ENCODE measurements at regions not wholly inside any gene's neighbourhood (a gene's known extent, or its start where the extent isn't known, plus 50 kb on each side); places are given as distances from the start of the nearest gene placed in this dataset.

DNA sequence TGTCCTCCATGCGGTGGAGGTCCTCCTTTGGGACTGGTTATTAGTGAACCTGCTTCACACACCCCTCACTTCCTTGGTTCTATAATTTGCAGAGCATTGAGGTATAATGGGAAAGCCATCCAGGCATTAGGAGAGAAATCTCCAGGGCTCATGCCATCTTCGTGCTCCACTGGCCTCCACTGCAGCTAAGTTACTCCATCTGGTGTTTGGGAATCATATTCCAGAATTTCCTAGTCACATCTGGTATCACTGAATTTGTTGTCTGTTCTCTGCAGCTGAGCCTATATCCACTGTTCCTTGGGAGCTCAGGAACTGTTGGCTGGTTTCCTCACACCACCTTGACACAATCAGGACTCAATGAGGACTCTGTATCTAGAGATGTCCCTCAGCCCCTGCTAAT, 173.0 kb upstream of the TSHZ2 start (continued):
- TF ChIP-seq, protein P1, sequence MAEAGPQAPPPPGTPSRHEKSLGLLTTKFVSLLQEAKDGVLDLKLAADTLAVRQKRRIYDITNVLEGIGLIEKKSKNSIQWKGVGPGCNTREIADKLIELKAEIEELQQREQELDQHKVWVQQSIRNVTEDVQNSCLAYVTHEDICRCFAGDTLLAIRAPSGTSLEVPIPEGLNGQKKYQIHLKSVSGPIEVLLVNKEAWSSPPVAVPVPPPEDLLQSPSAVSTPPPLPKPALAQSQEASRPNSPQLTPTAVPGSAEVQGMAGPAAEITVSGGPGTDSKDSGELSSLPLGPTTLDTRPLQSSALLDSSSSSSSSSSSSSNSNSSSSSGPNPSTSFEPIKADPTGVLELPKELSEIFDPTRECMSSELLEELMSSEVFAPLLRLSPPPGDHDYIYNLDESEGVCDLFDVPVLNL (CRISPR knock-in tag; IDR thresholded peaks at IDR 0.05; ENCODE audit: borderline replicate concordance, low read depth) = no peak
- no peak for TF ChIP-seq CBFB (CRISPR knock-in tag; IDR thresholded peaks at IDR 0.05; ENCODE audit: low read depth)
- TF ChIP-seq CREM (CRISPR knock-in tag; IDR thresholded peaks at IDR 0.05) = no peak
- TF ChIP-seq, protein P2, sequence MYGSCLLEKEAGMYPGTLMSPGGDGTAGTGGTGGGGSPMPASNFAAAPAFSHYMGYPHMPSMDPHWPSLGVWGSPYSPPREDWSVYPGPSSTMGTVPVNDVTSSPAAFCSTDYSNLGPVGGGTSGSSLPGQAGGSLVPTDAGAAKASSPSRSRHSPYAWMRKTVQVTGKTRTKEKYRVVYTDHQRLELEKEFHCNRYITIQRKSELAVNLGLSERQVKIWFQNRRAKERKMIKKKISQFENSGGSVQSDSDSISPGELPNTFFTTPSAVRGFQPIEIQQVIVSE (CRISPR knock-in tag; IDR thresholded peaks at IDR 0.05; ENCODE audit: borderline replicate concordance) = no peak
- TF ChIP-seq TEAD4 (CRISPR knock-in tag; IDR thresholded peaks at IDR 0.05) = no peak
- TF ChIP-seq TCF7 (CRISPR knock-in tag; IDR thresholded peaks at IDR 0.05; ENCODE audit: low read depth) = no peak
- TF ChIP-seq ESRRA (CRISPR knock-in tag; IDR thresholded peaks at IDR 0.05; ENCODE audit: borderline replicate concordance) = no peak
- TF ChIP-seq, protein P3, sequence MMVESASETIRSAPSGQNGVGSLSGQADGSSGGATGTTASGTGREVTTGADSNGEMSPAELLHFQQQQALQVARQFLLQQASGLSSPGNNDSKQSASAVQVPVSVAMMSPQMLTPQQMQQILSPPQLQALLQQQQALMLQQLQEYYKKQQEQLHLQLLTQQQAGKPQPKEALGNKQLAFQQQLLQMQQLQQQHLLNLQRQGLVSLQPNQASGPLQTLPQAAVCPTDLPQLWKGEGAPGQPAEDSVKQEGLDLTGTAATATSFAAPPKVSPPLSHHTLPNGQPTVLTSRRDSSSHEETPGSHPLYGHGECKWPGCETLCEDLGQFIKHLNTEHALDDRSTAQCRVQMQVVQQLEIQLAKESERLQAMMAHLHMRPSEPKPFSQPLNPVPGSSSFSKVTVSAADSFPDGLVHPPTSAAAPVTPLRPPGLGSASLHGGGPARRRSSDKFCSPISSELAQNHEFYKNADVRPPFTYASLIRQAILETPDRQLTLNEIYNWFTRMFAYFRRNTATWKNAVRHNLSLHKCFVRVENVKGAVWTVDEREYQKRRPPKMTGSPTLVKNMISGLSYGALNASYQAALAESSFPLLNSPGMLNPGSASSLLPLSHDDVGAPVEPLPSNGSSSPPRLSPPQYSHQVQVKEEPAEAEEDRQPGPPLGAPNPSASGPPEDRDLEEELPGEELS (CRISPR knock-in tag; IDR thresholded peaks at IDR 0.05) = no peak
- no peak for TF ChIP-seq SP1 (CRISPR knock-in tag; conservative IDR thresholded peaks at IDR 0.05)
- TF ChIP-seq, protein P4, sequence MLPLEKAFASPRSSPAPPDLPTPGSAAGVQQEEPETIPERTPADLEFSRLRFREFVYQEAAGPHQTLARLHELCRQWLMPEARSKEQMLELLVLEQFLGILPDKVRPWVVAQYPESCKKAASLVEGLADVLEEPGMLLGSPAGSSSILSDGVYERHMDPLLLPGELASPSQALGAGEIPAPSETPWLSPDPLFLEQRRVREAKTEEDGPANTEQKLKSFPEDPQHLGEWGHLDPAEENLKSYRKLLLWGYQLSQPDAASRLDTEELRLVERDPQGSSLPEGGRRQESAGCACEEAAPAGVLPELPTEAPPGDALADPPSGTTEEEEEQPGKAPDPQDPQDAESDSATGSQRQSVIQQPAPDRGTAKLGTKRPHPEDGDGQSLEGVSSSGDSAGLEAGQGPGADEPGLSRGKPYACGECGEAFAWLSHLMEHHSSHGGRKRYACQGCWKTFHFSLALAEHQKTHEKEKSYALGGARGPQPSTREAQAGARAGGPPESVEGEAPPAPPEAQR (CRISPR knock-in tag; IDR thresholded peaks at IDR 0.05) = no peak
- TF ChIP-seq, protein P5, sequence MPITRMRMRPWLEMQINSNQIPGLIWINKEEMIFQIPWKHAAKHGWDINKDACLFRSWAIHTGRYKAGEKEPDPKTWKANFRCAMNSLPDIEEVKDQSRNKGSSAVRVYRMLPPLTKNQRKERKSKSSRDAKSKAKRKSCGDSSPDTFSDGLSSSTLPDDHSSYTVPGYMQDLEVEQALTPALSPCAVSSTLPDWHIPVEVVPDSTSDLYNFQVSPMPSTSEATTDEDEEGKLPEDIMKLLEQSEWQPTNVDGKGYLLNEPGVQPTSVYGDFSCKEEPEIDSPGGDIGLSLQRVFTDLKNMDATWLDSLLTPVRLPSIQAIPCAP (CRISPR knock-in tag; IDR thresholded peaks at IDR 0.05) = no peak

DNA sequence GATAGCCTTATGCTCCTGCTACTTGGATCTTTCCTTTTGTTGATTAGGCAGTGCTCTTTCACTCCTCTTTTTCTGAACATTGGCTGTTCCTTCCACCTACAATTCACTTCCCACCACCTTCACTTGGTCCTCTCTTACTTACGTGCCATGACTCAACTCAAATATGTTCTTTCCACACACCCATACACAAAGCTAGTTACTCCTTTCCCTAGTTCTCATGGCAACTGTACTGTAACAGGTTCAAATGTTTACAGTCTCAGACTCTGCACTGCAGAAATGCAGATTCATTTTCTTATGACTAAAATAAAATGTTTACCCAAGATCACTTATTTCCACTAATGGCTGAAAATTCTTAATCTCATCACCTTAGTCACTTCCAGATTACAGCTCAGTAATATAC, 174.0 kb upstream of the TSHZ2 start:
- CTCF ChIA-PET = no interaction called here
- Mint-ChIP-seq H3K9me3 (no peaks in the 10 kb centered on the region), H3K36me3 (no peaks in the 10 kb centered on the region), H3K27ac (no peak overlapping the region), H3K4me1 (no peaks in the 10 kb centered on the region), H3K4me3 (no peak overlapping the region), H3K27me3 (ENCODE audit: low read depth) (no peaks in the 10 kb centered on the region; the same call in 1 of the 2 replicates)
- DNase-seq (ENCODE audit: low spot score) (no peak), ATAC-seq (no peak)
- POLR2A ChIA-PET = no interaction called here
- TF ChIP-seq, protein P6, sequence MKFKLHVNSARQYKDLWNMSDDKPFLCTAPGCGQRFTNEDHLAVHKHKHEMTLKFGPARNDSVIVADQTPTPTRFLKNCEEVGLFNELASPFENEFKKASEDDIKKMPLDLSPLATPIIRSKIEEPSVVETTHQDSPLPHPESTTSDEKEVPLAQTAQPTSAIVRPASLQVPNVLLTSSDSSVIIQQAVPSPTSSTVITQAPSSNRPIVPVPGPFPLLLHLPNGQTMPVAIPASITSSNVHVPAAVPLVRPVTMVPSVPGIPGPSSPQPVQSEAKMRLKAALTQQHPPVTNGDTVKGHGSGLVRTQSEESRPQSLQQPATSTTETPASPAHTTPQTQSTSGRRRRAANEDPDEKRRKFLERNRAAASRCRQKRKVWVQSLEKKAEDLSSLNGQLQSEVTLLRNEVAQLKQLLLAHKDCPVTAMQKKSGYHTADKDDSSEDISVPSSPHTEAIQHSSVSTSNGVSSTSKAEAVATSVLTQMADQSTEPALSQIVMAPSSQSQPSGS (CRISPR knock-in tag; IDR thresholded peaks at IDR 0.05; ENCODE audit: borderline replicate concordance, low read depth) = no peak
- TF ChIP-seq MYBL2 (CRISPR knock-in tag; IDR thresholded peaks at IDR 0.05) = no peak
- TF ChIP-seq, protein P7, sequence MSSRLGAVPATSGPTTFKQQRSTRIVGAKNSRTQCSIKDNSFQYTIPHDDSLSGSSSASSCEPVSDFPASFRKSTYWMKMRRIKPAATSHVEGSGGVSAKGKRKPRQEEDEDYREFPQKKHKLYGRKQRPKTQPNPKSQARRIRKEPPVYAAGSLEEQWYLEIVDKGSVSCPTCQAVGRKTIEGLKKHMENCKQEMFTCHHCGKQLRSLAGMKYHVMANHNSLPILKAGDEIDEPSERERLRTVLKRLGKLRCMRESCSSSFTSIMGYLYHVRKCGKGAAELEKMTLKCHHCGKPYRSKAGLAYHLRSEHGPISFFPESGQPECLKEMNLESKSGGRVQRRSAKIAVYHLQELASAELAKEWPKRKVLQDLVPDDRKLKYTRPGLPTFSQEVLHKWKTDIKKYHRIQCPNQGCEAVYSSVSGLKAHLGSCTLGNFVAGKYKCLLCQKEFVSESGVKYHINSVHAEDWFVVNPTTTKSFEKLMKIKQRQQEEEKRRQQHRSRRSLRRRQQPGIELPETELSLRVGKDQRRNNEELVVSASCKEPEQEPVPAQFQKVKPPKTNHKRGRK (CRISPR knock-in tag; IDR thresholded peaks at IDR 0.05; ENCODE audit: borderline replicate concordance) = no peak
- TF ChIP-seq, protein P3 (CRISPR knock-in tag; IDR thresholded peaks at IDR 0.05) = no peak
- TF ChIP-seq CREB1 (CRISPR knock-in tag; IDR thresholded peaks at IDR 0.05) = no peak
- TF ChIP-seq, protein P8, sequence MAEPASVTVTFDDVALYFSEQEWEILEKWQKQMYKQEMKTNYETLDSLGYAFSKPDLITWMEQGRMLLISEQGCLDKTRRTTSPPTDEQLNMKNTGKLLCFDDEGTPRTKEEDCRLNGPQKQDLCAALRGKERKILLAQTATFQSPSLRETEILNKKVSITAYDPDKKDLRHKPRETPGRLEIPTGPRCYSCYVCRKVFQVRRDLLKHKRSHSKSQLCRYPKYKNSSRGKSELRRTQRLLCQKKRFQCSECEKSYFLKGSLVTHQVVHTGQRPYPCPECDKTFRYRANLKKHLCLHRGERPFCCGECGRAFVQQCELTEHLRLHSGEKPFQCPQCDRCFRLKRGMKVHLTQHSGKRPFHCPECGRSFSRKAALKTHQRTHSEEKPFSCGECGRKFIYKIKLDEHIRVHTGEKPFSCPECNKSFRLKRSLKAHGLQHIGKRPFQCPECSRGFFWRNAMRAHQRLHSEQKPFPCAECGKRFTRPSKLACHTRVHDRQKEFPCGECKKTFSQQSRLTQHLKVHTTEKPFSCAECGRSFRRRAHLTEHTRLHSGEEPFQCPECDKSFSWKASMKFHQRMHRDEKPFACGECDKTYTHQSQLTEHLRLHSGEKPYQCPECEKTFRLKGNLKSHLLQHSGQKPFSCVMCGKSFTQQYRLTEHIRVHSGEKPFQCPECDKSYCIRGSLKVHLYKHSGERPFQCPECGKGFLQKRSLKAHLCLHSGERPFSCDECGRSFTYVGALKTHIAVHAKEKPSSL (CRISPR knock-in tag; conservative IDR thresholded peaks at IDR 0.05) = no peak
- TF ChIP-seq, protein P9, sequence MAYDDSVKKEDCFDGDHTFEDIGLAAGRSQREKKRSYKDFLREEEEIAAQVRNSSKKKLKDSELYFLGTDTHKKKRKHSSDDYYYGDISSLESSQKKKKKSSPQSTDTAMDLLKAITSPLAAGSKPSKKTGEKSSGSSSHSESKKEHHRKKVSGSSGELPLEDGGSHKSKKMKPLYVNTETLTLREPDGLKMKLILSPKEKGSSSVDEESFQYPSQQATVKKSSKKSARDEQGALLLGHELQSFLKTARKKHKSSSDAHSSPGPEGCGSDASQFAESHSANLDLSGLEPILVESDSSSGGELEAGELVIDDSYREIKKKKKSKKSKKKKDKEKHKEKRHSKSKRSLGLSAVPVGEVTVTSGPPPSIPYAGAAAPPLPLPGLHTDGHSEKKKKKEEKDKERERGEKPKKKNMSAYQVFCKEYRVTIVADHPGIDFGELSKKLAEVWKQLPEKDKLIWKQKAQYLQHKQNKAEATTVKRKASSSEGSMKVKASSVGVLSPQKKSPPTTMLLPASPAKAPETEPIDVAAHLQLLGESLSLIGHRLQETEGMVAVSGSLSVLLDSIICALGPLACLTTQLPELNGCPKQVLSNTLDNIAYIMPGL (CRISPR knock-in tag; IDR thresholded peaks at IDR 0.05) = no peak
- no peak for TF ChIP-seq ELF4 (CRISPR knock-in tag; IDR thresholded peaks at IDR 0.05; ENCODE audit: low read depth)
- TF ChIP-seq NR1H2 (CRISPR knock-in tag; IDR thresholded peaks at IDR 0.05) = no peak

Data from WTC11 (cell line).